Choroid plexus epithelial cell (primary cell): ENCODE measurements at regions not wholly inside any gene's neighbourhood (a gene's known extent, or its start where the extent isn't known, plus 50 kb on each side); places are given as distances from the start of the nearest gene placed in this dataset.
A peak's percentile ranks its signal among the peaks of the same experiment; 100 is the strongest.

Experiments used
- DNase-seq: peaks from one replicate; pipeline ENCODE4 v3.0.0-alpha.2; 2010; ENCODE audit warnings: low read depth
- H3K4me3 ChIP-seq: 2 replicates; pipeline ENCODE4 v1.5.1; 2011; ENCODE audit warnings: low read depth, mild to moderate bottlenecking, control low read depth, low read length, moderate library complexity
- TF ChIP-seq, protein P1 (sequence below): conservative IDR thresholded peaks from 2 replicates; pipeline ENCODE4 v1.5.1; 2011; ENCODE audit warnings: low read depth, mild to moderate bottlenecking, control low read depth, inconsistent platforms, low read length, moderate library complexity

DNA sequence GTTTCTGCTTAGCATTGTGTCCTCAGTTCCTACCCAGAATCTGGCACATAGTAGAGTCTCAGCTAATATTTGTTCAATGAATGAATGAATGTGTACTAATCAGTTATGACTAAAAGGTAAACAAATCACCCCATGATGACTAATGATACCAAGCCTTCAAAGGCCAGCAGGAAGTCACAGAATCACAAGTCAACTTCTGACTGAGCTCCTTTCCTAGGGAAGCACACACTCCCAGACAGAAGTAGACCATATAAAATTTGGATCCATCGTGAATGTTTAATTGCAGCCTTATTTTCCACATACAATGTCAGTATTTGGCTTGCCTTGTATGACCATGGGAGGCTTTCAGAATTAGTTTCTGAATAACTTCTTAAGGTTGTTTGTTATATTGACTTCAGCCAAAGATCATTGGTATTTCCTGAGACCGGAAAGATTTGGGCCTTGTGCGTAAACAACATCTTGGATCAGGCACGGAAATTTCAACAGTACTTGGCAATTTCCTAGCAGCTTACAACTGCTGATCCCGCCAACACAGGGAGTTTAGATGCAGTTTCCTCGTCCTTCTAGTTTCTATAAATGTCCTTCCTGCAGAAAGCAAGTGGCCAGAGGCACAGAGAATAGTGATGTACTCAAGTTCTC, 185.9 kb upstream of the ATP1B1 start:
- H3K4me3 ChIP-seq: no peak overlapping the region
- peak; percentile 77 for DNase-seq
- TF ChIP-seq, protein P1, sequence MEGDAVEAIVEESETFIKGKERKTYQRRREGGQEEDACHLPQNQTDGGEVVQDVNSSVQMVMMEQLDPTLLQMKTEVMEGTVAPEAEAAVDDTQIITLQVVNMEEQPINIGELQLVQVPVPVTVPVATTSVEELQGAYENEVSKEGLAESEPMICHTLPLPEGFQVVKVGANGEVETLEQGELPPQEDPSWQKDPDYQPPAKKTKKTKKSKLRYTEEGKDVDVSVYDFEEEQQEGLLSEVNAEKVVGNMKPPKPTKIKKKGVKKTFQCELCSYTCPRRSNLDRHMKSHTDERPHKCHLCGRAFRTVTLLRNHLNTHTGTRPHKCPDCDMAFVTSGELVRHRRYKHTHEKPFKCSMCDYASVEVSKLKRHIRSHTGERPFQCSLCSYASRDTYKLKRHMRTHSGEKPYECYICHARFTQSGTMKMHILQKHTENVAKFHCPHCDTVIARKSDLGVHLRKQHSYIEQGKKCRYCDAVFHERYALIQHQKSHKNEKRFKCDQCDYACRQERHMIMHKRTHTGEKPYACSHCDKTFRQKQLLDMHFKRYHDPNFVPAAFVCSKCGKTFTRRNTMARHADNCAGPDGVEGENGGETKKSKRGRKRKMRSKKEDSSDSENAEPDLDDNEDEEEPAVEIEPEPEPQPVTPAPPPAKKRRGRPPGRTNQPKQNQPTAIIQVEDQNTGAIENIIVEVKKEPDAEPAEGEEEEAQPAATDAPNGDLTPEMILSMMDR: no peak

DNA sequence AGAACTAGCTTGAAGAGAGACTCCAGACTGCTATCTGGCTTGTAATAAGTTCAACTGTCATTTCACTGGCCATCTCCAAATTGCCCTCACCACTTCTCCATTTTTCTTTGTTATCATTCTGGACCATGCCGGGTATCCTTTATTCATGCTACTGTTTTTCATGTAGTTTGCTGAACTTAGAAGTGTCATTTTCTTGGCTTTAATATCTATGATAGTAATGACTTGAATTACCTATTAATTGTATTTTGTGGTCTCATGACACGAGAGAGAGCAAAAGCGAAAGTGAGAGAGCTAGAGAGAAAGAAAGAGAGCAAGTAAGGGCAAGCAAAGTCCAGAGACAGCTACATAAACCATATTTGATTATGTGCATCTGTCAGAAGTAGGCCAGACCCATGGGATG, 184.9 kb upstream of the ATP1B1 start:
- H3K4me3 ChIP-seq: no peak overlapping the region
- DNase-seq: no peak
- TF ChIP-seq, protein P1: no peak

DNA sequence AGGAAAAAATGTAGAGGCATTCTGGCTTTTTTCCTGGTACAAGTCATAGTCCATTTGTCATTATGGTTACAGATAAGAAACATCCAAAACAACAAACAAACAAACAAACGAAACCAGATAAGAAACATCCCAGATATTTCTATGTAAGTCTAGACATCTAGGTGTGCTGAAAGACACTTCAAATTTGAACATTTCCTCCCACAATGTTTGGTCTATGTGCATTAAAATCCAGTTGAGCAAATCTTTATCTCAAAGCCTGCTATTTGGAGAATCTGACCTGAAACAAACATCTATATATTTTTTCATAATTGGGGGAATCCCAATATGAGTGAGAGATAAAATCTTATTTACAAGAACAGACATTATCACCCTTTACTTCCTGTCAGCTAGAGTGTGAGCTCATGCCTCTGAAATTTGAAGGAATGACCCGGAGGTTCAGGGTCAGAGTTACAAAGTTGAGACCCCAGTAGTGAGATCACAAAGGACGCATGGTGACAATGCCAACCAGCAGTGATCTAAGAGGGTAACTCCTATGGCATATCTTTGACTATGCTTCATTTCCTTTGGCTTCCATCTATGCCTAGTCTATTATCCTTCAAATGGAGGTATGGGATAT, 182.9 kb upstream of the ATP1B1 start:
- no peak overlapping the region for H3K4me3 ChIP-seq
- DNase-seq: no peak
- TF ChIP-seq, protein P1: no peak

DNA sequence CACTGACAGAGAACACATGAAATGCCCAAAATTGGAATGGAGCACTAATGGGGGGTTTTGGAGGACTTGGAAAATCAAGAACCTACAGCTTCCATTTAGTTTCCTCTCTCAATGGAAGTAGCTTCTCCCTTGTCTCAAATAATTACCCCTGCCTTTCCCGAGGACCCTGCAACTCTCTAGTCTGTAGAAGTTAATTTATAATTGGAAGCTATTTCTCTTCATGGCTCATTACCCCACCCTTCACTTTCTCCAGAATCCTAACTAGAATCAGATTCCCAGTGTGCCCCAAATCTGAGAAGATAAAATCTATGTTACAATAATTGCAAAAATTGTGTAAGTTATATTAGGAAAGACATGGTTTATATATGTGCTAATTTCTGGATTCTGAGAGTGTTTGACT, 181.5 kb upstream of the ATP1B1 start:
- no peak overlapping the region for H3K4me3 ChIP-seq
- TF ChIP-seq, protein P1: no peak
- no peak for DNase-seq

DNA sequence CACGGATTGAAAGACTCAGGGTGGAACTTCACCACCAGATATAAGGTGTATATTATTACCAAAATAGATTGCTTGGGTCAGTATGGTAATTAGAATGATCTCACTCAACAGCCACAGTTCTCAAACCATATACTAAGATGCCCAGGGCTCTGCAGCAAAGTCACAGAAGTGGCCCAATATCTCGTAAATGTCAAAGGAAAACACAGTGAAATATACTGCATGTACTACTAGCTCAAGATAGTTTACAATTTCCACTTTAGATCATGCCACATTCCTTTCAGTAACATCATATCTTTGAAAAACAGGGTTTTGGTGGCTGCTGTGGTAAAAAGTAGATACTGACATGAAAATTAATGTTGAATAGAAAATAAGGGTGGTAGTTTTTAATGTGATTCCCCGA, 180.3 kb upstream of the ATP1B1 start:
- no peak overlapping the region for H3K4me3 ChIP-seq
- TF ChIP-seq, protein P1: no peak
- DNase-seq: no peak

DNA sequence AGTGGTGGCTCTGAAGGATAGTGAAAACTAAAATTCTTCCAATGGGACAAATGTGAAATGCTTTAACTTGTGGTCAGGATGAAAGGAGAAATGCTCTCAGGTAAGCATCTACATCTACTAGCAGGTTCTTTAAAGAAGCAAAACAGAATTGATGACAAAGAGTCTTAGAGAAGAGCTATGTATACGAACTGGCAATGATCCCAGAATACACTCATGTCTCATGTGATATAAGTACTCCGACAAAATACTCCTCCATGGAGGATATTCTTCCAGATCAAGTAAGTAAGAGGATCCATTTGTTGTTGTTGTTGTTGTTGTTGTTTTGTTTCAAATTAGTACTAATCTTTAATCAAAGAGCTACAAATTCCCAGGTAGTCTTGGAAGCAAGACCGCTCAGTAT, 174.0 kb upstream of the ATP1B1 start:
- no peak overlapping the region for H3K4me3 ChIP-seq
- peak; percentile 61 for DNase-seq
- TF ChIP-seq, protein P1: no peak
